Uterus (tissue), 3 donors: ENCODE measurements at regions not wholly inside any gene's neighbourhood (a gene's known extent, or its start where the extent isn't known, plus 50 kb on each side); places are given as distances from the start of the nearest gene placed in this dataset.
"Not testable (repeated sequence)": the region's sequence is repeated elsewhere in the genome, so short reads cannot be mapped to it uniquely, and the experiment has no call there.

Experiments
- DNase-seq, 2 donors: peaks; one replicate each; pipeline ENCODE4 v3.0.0-alpha.2; 2019 to 2020
- H3K27ac ChIP-seq, 2 donors: fragments of 200-600 bp; sonication (generic); 1 replicate in 1 of 2; 2 replicates in 1 of 2; pipeline ENCODE4 v1.5.1; 2016 to 2018
- H3K27me3 ChIP-seq, 2 donors: fragments of 200-600 bp; sonication (generic); one replicate each; pipeline ENCODE4 v1.5.1; 2018 to 2019; ENCODE audit warnings: control low read depth in 1 of 2
- H3K36me3 ChIP-seq, 2 donors: fragments of 200-600 bp; sonication (generic); one replicate each; pipeline ENCODE4 v1.5.1; 2019; ENCODE audit warnings: control low read depth in 1 of 2
- H3K4me1 ChIP-seq, 2 donors: fragments of 200-600 bp; sonication (generic); one replicate each; pipeline ENCODE4 v1.5.1; 2018 to 2019; ENCODE audit warnings: control low read depth in 1 of 2
- H3K4me3 ChIP-seq, 2 donors: fragments of 200-600 bp; sonication (generic); 1 replicate in 1 of 2; 2 replicates in 1 of 2; pipeline ENCODE4 v1.5.1; 2018 to 2019; ENCODE audit warnings: mild to moderate bottlenecking in 1 of 2
- H3K9me3 ChIP-seq, 2 donors: fragments of 200-600 bp; sonication (generic); one replicate each; pipeline ENCODE4 v1.5.1; 2019; ENCODE audit warnings: control low read depth in 1 of 2
- POLR2A ChIP-seq, 2 donors: fragments of 450-650 bp; IDR thresholded peaks; one replicate each; pipeline ENCODE4 v1.6.1; 2016; ENCODE audit warnings: antibody characterized with exemption in 2 of 2, mild to moderate bottlenecking in 1 of 2, moderate library complexity in 1 of 2
- intact Hi-C: fragments of 100-400 bp; cut with DNase I; formaldehyde crosslinking; loops from one replicate; pipeline ENCODE4 v1.15.1; 2023; ENCODE audit warnings: low total_unique reads
- TF ChIP-seq, protein P1 (sequence below), 4 experiments: fragments of 200-600 bp in 2 of 4; fragments of 450-650 bp in 2 of 4; sonication (generic) in 2 of 4; IDR thresholded peaks; one replicate each; pipeline ENCODE4 v1.5.1; 2016 to 2019; ENCODE audit warnings: antibody characterized with exemption in 4 of 4, mild to moderate bottlenecking in 2 of 4, moderate library complexity in 1 of 4
- donor health status: DM: yes; HTN: yes; CAD: no.

GRCh38 chr14:83058068-83058467 lies 1524.4 kb upstream of the SEL1L start:
- DNase-seq: no peak
- H3K36me3 ChIP-seq: no peaks in the 10 kb centered on the region
- no peak overlapping the region for H3K4me3 ChIP-seq
- no peak overlapping the region for H3K27ac ChIP-seq
- H3K9me3 ChIP-seq: no peaks in the 10 kb centered on the region
- no peaks in the 10 kb centered on the region for H3K4me1 ChIP-seq
- no peaks in the 10 kb centered on the region for H3K27me3 ChIP-seq
- intact Hi-C loops: no loop called here
- TF ChIP-seq, protein P1, sequence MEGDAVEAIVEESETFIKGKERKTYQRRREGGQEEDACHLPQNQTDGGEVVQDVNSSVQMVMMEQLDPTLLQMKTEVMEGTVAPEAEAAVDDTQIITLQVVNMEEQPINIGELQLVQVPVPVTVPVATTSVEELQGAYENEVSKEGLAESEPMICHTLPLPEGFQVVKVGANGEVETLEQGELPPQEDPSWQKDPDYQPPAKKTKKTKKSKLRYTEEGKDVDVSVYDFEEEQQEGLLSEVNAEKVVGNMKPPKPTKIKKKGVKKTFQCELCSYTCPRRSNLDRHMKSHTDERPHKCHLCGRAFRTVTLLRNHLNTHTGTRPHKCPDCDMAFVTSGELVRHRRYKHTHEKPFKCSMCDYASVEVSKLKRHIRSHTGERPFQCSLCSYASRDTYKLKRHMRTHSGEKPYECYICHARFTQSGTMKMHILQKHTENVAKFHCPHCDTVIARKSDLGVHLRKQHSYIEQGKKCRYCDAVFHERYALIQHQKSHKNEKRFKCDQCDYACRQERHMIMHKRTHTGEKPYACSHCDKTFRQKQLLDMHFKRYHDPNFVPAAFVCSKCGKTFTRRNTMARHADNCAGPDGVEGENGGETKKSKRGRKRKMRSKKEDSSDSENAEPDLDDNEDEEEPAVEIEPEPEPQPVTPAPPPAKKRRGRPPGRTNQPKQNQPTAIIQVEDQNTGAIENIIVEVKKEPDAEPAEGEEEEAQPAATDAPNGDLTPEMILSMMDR (IDR thresholded peaks at IDR 0.05): no peak
- TF ChIP-seq POLR2A (IDR thresholded peaks at IDR 0.05): no peak

DNA sequence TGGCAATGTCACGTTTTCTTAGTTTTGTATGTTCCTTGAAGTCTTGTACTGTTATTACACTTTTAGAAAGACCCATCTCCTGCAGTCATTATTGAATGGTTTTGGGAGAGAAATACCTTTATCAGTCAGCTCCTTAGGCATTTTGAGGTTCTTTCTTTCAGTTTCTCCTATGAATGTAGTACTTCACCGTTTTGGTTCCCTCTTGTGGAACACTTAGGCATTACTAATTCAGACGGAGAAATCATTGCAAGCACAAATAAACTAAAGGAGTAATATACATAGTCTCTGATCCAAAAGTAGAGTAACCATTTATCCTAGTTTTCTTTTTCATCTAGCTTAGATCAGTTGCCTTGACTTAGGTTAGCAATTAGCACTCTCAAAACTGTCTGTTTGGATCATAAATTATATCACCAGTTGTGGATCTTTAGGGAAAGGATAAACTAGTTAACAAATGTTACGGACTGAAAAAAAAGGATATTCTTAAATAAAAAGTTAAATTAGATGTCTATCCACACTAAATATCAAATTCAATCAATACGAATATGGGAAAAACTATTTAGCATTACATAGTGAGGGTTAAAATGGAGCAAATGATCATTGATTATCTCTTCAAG lies 1538.3 kb upstream of the SEL1L start:
- TF ChIP-seq, protein P1 (IDR thresholded peaks at IDR 0.05): no peak
- no peak for TF ChIP-seq POLR2A (IDR thresholded peaks at IDR 0.05)
- no peak for DNase-seq
- no peaks in the 10 kb centered on the region for H3K36me3 ChIP-seq
- H3K9me3 ChIP-seq: no peaks in the 10 kb centered on the region
- H3K4me1 ChIP-seq: no peaks in the 10 kb centered on the region
- no peak overlapping the region for H3K27ac ChIP-seq
- no peaks in the 10 kb centered on the region for H3K27me3 ChIP-seq
- intact Hi-C loops: no loop called here
- H3K4me3 ChIP-seq: no peak overlapping the region

GRCh38 chr14:83085136-83085535 lies 1551.5 kb upstream of the SEL1L start:
- H3K4me1 ChIP-seq: no peaks in the 10 kb centered on the region
- H3K4me3 ChIP-seq: no peak overlapping the region
- TF ChIP-seq, protein P1 (IDR thresholded peaks at IDR 0.05): no peak
- TF ChIP-seq POLR2A (IDR thresholded peaks at IDR 0.05): no peak
- H3K27me3 ChIP-seq: no peaks in the 10 kb centered on the region
- intact Hi-C loops: no loop called here
- H3K27ac ChIP-seq: no peak overlapping the region
- DNase-seq: no peak
- no peaks in the 10 kb centered on the region for H3K9me3 ChIP-seq
- no peaks in the 10 kb centered on the region for H3K36me3 ChIP-seq

- intact Hi-C loops: no loop called here
- H3K36me3 ChIP-seq: no peaks in the 10 kb centered on the region
- no peaks in the 10 kb centered on the region for H3K27me3 ChIP-seq
- no peak for DNase-seq
- no peaks in the 10 kb centered on the region for H3K9me3 ChIP-seq
- TF ChIP-seq, protein P1 (IDR thresholded peaks at IDR 0.05): no peak
- no peak for TF ChIP-seq POLR2A (IDR thresholded peaks at IDR 0.05)
- H3K4me3 ChIP-seq: no peak overlapping the region
- no peak overlapping the region for H3K27ac ChIP-seq
- H3K4me1 ChIP-seq: no peaks in the 10 kb centered on the region
These were observed 1552.1 kb upstream of the SEL1L start for GRCh38 chr14:83085725-83086124.

DNA sequence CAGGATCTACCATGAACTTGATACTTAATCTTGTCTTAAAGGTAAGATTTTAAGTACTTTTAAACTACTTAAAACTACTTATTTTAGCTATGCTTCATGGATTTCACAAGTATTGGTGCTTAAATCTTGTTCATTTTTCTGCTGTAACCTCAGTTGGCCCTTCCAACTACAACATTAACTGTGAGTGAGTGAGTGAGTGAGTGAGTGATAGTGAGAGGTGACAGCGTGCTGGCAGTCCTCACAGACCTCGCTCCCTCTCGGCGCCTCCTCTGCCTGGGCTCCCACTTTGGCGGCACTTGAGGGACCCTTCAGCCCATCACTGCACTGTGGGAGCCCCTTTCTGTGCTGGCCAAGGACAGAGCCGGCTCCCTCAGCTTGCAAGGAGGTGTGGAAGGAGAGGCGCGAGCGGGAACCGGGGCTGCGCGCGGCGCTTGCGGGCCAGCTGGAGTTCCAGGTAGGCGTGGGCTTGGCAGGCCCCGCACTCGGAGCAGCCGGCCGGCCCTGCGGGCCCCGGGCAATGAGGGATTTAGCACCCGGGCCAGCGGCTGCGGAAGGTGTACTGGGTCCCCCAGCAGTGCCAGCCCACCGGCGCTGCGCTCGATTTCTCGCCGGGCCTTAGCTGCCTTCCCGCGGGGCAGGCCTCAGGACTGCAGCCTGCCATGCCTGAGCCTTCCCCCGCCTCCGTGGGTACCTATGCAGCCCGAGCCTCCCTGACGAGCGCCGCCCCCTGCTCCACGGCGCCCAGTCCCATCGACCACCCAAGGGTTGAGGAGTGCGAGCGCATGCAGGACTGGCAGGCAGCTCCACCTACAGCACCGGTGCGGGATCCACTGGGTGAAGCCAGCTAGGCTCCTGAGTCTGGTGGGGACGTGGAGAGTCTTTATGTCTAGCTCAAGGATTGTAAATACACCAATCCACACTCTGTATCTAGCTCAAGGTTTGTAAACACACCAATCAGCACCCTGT lies 1558.6 kb upstream of the SEL1L start:
- H3K9me3 ChIP-seq, H3K36me3 ChIP-seq, H3K27me3 ChIP-seq, intact Hi-C loops, DNase-seq, H3K27ac ChIP-seq, H3K4me1 ChIP-seq, H3K4me3 ChIP-seq: not testable (repeated sequence)
